ENCODE measurements at regions not wholly inside any gene's neighbourhood (a gene's known extent, or its start where the extent isn't known, plus 50 kb on each side); places are given as distances from the start of the nearest gene placed in this dataset.
A peak's percentile ranks its signal among the peaks of the same experiment; 100 is the strongest.

DNA sequence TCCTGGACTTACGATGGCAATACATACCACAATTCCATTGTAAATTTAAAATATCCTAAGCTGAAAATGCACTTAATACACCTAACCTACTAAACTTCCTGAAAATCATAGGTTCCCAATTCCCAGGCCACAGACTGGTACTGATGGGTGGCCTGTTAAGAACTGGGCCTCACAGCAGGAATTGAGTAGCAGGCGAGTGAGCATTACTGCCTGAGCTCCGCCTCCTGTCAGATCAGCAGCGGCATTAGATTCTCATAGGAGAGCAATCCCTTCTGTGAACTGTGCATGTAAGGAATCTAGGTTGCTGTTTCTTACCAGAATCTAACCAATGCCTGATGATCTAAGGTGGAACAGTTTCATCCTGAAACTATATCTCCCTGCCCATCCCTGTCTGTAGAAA is 1670.2 kb upstream of the PCDH20 start:
- TF ChIP-seq CTCF (conservative IDR thresholded peaks at IDR 0.05) = no peak
- no peak for TF ChIP-seq ZFX (IDR thresholded peaks at IDR 0.05)
- H3K27ac ChIP-seq = no peak overlapping the region

DNA sequence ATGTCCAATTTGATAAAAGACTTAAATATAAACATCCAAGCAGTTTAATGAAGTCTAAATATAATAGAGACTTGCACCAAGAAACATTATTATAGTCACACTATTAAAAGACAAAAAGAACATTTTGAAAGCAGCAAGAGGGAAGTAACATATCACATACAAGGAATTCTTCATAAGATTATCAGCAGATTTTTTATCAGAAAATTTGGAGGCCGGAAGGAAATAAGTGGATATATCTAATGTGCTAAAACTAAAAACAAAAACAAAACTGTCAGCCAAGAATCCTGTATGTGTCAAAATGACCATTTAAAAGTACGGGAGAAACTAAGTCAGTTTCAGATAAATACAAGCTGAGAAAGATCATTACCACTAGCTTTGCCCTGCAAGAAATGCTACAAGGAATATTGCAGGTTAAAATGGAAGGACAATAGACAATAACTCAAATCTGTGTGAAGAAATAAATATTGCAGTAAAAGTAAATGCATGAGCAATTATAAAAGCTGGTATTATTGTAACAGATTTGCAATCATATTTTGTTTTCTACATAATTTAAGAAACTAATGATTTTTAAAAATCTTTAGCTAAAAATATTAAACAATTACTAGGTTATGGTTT is 1665.9 kb upstream of the PCDH20 start:
- no peak for TF ChIP-seq CTCF (conservative IDR thresholded peaks at IDR 0.05)
- TF ChIP-seq ZFX (IDR thresholded peaks at IDR 0.05) = no peak
- H3K27ac ChIP-seq = no peak overlapping the region

GRCh38 chr13:63075126-63075525 is 1659.5 kb upstream of the PCDH20 start:
- no peak overlapping the region for H3K27ac ChIP-seq
- TF ChIP-seq CTCF (conservative IDR thresholded peaks at IDR 0.05) (no peak), ZFX (IDR thresholded peaks at IDR 0.05) (no peak)

DNA sequence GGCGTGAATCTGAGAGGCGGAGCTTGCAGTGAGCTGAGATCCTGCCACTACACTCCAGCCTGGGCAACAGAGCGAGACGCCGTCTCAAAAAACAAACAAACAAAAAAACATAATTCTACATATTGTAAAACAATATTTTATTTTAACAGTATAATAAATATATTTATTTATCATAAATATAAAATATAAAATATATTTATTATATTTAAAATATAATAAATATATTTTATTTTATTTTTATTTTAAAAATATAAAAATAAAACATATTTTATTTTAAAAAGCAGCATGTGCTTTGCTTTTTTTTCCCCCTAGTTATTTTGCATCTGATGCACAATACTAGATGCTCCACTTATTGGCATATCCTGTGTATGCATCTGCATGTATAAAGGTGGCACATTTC is 1634.6 kb upstream of the PCDH20 start:
- no peak overlapping the region for H3K27ac ChIP-seq
- TF ChIP-seq ZFX (IDR thresholded peaks at IDR 0.05) = no peak

- TF ChIP-seq ZFX (IDR thresholded peaks at IDR 0.05) = no peak
- peak; percentile 41 for TF ChIP-seq CTCF (conservative IDR thresholded peaks at IDR 0.05)
These were observed 1633.0 kb upstream of the PCDH20 start for GRCh38 chr13:63048653-63049052.

DNA sequence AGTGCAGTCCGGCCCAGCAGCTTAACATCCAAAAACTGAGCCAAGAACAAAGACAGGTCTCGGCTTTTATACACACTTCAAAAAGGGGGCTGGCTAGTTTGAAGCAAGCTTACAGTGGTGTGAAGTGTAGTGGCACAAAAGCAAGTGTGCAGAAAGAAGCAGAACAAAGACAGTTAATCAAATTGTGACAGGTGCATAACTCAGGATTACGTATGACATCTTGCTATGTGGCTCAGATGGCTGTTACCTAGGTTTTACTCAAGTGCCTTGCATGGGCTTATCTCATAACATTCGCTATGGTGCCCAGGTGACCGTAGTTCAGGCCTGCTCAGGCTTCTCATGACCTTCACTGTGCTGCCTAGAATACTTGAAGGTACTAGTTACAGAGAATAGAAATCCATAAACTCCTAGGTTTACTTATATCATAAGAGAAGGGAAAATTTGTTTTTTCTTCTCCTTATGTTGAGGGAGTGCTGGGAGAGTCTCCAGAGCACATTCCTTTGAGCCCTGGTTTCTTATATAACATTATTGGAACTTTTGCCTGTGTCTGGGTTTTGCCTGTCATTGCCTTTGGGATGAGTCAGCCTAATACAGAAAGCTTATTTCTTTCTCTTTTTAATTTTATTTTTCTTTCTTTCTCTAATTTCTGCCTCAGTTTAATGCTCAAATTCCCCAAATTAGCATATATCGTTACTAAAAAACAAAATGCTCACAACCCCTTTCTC is 1629.1 kb upstream of the PCDH20 start:
- TF ChIP-seq ZFX (IDR thresholded peaks at IDR 0.05) = no peak
- TF ChIP-seq CTCF (conservative IDR thresholded peaks at IDR 0.05) = no peak
- no peak overlapping the region for H3K27ac ChIP-seq

More at GRCh38 chr13:63048653-63049052, 1633.0 kb upstream of the PCDH20 start:
- H3K27ac ChIP-seq = no peak overlapping the region

DNA sequence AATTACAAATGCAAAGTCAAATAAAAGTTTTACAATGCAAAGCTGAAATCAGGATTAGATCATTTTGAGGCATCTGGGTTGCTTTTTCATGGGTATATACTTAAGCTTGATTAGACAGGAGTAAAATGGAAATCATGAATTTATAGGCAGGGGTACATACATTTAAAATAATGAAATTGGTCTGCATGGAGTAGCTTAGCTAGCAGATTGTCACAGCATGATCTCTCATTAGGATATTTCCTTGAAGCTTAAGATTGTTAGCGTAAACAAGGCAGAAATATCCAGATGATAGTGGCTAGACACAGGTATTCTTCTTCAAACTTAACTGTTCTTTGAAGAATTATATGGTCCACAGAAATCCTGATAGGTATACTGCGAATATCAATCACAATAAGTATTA is 1627.0 kb upstream of the PCDH20 start:
- no peak overlapping the region for H3K27ac ChIP-seq
- TF ChIP-seq CTCF (conservative IDR thresholded peaks at IDR 0.05) = no peak
- no peak for TF ChIP-seq ZFX (IDR thresholded peaks at IDR 0.05)

All from C4-2B (cell line).